GM19467 (cell line): ENCODE measurements at regions not wholly inside any gene's neighbourhood (a gene's known extent, or its start where the extent isn't known, plus 50 kb on each side); places are given as distances from the start of the nearest gene placed in this dataset.
"Not testable (repeated sequence)": the region's sequence is repeated elsewhere in the genome, so short reads cannot be mapped to it uniquely, and the experiment has no call there.

Experiments
- ATAC-seq: cut with Tn5 transposase; IDR thresholded peaks from one replicate; pipeline ENCODE4 v1.9.1; 2021; ENCODE audit warnings: mild to moderate bottlenecking, moderate library complexity; ENCODE audit not compliant: unreplicated experiment

DNA sequence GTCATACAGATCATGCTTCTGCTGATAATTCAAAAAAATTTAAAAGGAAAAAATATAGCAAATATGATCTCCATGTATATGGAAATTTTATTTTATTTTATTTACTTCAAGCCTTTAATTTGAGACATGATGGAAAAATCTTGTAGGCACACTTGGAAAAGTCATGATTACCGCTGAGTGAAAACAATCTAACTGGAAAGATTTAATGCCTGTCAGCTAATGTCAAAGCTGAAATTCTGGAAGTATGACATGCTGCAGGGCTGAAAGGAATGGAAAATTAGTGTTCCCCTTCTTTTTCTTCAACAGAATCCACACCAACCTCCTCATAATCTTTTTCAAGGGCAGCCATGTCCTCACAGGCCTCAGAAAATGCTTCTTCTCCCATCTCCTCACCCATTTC, 58.2 kb downstream of the RPRM start:
- ATAC-seq: no peak

DNA sequence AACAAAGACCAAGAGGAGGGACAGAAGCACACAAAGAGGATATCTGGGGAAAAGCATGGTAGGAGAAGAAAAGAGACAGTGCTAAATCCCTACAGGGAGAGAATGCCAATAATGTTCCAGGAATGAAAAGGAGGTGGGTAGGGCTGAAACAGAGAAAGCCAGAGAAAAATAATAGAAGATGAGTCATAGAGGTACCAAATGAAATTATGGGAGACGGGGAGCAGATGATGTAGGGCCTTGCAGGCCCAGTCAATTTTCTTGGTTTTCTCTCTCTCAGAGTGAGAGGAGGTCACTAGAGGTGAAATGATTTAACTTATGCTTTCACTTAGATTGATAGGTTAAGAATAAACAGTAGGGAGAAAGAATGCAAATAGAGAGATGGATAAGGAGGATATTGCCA, 61.5 kb downstream of the RPRM start:
- no peak for ATAC-seq

DNA sequence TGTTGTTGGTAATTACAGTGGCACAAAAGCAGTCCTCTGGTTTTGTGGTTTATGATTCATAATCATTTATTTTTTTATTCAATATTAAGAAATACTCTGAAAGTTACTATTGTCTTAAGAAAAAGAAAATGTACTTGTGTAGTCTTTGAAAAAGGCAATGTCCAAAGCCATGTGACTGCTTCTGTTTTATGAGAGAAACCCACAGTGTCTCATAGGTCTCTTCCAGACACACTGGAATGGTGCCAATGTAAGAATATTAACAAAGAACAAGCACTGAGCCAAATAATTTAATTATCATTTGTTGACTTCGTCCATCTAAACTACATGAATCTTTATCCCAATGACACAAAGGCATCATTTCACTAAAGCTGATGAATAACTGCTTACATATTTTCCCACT, 62.5 kb downstream of the RPRM start:
- no peak for ATAC-seq

DNA sequence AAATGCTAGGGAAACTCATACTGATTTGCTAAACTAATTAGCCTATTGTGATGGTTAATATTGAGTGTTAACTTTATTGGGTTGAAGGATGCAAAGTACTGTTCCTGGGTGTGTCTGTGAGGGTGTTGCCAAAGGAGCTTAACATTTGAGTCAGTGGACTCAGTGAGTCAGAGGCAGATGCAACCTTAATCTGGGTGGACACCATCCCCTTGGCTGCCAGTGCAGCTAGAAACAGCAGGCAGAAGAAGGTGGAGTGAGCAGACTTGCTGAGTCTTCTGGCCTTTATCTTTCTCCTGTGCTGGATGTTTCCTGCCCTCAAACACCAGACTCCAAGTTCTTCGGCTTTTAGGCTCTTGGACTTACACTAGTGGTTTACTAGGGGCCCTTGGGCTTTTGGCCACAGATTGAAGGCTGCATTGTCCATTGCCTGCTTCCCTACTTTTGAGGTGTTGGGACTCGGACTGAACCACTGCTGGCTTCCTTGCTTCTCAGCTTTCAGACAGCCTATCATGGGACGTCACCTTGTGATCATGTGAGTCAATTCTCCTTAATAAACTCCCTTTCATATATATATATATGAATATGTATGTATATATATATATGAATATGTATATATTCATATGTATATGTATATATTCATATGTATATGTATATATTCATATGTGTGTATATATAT, 69.7 kb downstream of the RPRM start:
- no peak for ATAC-seq

DNA sequence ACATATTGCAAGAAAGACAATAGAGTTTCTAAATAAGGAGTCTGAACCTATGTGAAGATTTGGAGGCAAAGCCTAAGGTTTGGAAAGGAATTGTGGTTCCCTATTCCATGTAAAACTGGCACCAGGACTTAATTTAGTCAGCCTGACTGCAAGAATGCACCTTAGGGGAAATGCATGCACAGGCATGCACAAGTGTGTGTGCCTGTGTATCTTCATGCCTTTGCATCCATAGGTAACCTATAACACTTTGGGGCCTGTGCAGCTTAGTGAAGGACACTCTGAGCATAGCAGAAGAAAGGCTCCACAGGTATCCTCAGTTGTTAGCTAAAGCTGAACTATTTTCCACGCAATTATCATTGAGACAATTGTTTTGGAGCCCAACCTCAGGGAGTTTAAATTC, 73.4 kb downstream of the RPRM start:
- no peak for ATAC-seq

DNA sequence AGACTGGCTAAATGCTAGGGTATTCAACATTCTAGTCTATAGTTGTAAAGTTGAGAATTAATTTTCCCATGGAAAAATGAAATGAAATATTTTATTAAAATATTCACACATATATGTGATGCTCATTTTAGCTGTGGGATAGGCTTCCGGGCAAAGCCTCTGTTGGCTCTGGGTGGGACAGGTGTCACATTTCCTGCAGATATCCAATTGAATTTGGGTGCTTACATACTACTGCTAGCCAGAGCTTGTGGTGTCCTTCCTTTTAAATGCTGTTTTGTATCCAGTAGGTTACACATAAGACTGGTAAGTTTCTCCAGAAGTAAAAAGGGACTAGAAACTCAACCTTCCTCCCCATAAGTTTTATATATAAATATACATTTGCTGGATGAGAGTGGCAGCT, 73.8 kb downstream of the RPRM start:
- ATAC-seq: no peak

DNA sequence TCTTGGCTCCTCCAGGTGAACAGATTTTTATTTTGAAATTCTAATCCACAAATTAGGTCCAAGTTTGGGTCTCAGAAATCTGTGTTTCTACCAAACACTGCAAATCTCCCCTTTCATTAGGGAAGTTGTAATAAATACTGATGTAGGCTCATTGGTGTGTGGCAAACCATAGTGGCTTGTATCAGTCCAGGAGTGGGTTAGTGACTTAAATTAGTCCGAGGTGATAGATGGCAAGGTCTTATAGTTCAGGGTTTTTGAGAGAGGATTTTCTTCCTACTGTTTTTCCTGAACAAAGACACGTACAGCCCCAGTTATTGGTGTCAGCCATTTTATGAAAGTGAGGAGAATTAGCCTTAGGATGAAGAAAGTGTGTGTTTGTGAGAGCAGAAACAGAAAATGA, 74.6 kb downstream of the RPRM start:
- no peak for ATAC-seq

DNA sequence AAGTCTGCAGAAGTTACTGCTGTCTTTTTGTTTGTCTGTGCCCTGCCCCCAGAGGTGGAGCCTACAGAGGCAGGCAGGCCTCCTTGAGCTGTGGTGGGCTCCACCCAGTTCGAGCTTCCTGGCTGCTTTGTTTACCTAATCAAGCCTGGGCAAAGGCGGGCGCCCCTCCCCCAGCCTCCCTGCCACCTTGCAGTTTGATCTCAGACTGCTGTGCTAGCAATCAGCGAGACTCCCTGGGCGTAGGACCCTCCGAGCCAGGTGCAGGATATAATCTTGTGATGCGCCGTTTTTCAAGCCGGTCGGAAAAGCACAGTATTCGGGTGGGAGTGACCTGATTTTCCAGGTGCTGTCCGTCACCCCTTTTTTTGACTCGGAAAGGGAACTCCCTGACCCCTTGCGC, 75.2 kb downstream of the RPRM start:
- ATAC-seq: not testable (repeated sequence)

DNA sequence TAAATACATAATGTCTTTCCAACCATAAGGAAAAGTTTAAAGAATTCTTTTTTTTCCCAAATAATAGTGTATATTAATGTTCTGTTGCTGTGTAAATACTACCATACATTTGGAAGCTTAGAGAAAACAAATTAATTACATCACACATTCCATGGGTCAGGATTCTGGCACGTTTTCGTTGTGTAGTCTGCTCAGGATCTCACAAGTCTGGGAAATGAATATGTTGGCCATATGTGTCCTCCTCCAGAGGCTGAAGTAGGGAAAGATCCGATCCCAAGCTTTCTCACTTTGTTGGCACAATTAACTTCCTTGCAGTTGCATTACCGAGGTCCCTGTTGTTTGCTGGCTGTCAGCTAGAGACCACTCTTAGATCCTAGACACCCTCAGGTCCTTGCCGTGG, 83.9 kb downstream of the RPRM start:
- no peak for ATAC-seq

DNA sequence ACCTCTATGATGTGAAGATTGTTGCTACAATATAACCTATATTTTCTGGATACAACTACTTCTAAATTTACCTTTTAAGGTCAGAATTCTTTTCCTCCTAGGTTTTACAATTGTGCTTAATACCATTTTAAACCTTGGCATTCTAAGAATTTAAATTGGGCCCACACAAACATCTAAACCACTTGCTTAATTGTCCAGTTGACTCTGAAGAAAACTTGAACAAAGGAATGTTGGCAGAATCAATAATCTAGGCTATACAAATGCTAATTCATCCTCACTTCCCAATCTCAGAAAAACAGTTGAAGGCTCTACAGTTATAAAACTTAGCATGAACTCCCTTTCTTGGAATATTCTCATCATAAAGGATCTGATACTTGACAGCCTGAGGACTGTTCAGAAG, 84.3 kb downstream of the RPRM start:
- ATAC-seq: no peak

DNA sequence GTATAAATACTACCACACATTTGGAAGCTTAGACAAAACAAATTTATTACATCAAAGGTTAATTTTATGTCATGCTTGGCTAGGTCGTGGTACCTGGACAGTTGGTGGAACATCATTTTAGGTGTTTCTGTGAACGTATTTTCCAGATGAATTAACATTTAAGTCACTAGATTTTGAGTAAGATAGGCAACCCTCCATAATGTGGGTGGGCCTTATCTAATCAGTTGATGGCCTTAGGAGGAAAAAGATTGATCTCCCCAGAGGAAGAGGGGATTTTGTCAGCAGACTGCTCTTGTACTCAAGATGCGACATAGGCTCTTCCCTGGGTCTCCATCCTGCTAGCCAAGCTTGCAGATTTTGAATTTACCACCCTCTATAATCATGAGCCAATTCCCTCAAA, 85.0 kb downstream of the RPRM start:
- ATAC-seq: no peak

DNA sequence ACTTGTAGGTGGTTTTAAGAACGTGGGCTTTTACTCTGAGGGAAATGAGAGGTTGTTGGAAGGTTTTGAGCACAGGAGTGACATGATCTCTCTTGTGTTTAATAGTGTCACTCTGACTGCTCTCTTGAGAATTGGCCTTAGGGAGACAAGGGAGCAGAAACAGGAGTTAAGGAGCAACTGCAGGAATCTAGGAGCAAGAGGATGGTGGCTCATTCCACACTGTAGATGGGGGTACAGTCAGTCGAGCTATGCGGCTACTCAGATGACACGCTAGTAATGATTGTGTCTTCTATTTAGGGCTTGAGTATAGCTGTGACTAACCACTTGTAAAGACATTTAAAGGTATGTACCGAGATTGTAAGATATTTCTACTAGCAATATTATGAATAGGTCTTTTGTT, 87.4 kb downstream of the RPRM start:
- ATAC-seq: no peak

DNA sequence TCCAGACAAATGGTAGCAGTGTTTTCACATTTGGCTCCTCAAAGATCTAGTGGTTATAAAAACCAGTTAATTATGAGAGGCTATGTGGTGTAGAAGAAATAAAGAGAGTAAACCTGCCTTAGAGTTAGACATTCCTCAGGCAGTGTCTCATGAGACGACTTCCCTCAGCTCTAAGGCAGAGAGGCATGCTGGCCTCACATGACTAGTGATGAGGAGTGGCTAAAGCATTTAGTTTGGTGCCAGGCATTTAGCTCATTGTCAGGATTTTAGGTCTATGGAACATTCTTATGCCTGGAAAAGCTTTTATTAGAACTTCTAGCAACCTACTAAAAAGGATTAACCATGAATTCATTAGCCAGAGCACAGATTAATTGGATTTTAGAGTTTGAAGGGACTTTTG, 90.3 kb downstream of the RPRM start:
- ATAC-seq: no peak

DNA sequence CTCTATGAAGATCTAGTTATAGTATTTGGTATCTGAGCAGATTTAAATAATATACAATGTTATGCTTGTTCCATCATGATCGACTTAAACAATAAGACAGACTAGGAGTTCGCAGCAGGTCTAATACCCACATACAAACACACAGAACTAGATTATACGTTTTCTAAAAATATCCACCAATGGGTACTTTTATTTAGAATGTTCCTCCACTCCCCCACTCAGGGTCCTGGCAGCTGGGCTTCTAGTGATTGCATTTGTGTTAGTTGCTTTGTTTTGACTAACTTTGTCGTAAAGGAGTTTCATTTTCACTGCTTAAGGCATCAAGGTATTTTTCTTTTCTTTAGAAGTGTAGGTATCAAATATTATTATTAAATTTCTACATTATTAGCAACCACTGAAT, 91.4 kb downstream of the RPRM start:
- ATAC-seq: no peak

DNA sequence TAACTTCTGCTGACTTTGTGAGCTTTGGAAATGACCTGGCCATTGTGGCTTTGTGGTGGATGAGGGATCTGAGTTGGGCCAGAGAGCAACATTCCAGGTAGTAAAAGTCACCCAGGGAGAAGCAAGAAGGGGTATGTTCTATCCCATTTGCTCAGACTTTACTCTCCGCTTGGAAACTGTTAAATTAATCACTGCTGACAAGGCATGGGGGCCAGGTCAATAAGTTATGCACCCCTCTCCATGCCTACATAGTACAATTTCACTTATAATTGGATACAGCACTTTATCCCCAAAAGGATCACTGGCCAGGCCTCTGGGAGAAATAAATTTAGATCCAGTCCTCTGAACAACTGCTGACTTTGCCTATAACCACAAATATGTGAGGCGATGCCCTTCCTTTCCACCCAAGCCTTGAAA, 92.1 kb downstream of the RPRM start:
- no peak for ATAC-seq

DNA sequence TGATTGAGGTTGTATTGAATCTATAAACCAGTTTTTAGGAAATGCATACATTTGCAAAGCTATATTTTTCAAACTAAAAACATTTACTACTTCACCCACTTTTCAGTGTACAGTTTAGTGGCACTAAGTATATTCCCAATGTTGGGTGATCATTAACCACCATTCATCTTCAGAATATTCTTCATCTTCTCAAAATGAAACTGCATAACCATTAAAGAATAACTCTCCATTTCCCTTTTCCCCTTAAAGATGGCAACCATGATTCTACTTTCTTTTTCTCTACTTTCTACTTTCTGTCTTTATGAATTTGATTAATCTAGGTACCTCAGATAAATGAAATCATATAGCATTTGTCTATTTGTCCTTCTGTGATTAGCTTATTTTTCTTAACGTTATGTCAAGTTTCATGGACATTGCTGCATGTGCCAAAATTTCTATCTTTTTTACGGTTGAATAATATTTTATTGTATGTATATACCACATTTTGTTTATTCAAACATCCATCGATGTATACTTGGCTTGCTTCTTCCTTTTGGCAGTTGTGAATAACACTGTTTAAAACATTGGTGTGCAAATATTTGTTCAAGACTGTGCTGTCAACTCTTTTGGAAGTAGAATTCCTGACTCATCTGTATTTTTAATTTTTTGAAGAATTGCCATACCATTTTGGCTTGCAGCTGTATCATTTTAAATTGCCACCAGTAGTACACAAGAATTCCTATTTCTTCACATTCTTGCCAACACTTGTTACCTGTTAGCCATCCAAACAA, 104.9 kb downstream of the RPRM start:
- ATAC-seq: peak; percentile 64

DNA sequence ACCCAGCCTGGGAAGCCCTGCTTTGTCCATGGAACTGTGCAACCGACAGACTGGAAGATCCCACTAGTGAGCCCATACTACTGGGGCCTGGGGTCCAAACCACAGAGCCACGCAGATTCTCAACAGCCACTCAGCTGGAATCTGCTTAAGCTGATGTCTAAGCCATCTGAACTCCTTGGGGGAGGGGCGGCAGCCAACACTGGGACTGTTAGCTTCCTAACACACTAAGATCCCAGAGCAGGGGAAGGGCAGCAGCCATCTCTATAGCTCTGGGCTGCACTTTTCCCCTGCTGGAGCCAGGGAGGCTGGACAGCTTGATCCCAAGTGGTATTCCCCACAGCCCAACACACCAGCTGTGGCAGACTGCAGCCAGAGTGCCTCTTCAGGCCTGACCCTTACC, 118.3 kb downstream of the RPRM start:
- no peak for ATAC-seq

DNA sequence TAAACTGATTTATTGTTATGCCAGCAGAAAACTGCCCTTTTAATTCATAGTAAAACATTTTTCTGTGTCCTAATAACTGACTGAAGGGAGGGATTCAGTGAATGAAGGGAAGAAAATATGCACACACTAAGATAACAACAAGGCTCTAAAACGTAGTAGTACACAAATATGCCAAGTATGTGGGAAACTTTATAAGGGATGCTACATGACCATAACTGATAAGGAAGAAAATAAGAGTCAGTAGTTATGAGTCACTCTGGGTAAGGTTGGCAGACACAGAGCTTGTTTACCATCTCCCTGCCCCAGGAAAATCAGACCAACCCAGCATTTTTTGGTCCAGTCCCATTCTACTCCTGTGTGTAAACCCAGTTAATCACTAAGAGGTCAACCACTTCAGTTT, 124.2 kb downstream of the RPRM start:
- ATAC-seq: no peak

DNA sequence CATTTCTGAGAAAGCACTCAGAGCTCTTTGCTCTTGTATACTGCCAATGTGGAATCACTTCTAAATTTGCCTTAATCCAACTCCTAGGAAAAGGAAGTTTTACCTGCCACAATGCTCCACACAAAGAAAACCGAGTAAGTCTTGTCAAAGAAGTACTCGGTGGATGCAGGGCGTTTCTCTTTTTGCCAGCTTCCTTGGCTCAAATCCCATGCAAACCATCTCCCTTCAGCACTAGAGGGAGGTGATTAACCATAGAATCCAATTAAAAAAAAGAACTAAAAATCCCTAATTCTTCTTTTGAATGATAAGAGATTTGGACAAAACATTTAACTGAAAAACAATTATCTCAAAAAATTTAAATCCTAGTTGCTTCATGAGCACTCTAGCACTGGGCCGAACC, 129.0 kb downstream of the RPRM start:
- no peak for ATAC-seq

DNA sequence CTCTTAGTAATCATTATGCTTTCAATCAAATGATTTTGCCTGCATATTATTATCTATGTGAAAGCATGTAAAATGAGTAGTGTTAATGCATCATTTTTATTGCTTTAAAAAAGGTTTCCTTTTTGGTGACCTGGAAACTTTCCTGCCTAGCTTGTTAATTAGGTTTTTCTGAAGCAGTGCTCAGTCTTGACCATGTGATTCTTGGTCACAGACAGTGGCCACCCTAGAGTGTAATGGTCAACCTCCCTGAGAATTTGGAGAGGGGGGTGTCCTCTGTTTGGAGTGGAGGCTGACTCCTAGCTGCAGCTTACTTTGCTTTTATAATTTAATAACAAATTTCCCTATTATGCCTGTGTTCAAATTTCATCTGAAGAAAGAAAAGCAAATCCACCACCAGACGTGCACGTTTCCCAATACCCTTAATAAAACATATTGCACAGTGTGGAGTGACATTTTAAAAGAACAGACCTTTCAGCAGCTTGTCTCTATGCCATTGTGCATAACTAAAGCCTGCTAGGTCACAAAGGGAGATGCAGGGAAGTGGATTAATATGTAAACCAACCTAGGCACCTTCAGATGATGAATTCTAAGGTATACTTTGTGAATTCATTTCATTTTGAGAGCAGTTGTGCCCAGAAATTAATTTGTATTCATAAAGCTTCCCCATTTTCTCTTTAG, 130.6 kb downstream of the RPRM start:
- ATAC-seq: no peak

DNA sequence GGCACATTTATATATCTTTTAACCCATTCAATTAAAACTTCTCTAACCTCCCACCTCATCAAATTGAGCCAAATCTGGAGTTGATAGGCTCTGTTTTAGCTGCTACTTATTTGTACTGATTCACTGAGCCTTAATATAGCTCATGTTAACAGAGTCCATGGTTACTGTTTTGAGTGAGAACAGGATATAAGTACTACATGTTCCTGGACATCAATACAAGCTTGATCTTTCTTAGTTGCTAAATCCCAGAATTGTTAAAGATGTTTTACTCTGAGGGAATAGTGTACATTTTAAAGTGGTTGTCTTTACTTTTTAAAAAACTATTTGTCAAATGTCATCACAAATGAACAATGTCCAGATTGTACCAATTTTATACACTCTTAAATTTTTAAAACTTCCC, 157.7 kb downstream of the RPRM start:
- ATAC-seq: no peak

DNA sequence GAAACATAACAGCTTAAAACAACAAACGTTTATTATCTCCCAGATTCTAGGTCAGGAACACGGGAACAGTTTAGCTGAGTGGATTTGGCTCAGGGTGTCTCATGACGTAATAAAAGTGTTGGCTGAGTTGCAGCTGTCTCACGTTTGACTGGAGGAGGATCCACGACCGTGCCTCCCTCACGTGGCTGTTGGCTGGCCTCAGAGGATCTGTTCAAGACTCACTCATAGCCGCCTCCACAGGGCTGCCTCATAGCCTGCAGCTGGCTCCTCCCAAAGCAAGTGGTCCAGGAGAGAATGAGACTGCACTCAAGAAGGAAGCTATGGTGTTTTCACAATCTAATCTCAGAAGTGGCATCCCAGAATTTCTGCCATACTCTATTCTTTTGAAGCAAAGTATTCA, 167.1 kb downstream of the RPRM start:
- no peak for ATAC-seq
